Activated T-helper 9 cell treated with anti-CD3 and anti-CD28 coated beads, Interleukin-2, amount 50 U/mL, for 16 hours (primary cell): ENCODE measurements at regions not wholly inside any gene's neighbourhood (a gene's known extent, or its start where the extent isn't known, plus 50 kb on each side); places are given as distances from the start of the nearest gene placed in this dataset.

Experiments
- DNase-seq: peaks from one replicate; pipeline ENCODE4 v3.0.0-alpha.2; 2020; ENCODE audit warnings: low read depth

- DNase-seq = no peak
Observed at GRCh38 chr6:166050559-166050958, 117.1 kb downstream of the TBXT start.

- DNase-seq = no peak
Observed at GRCh38 chr6:166046982-166047381, 120.7 kb downstream of the TBXT start.

- no peak for DNase-seq
Observed at GRCh38 chr6:166046226-166046625, 121.4 kb downstream of the TBXT start.

- no peak for DNase-seq
Observed at GRCh38 chr6:166045860-166046200, 121.8 kb downstream of the TBXT start.

GRCh38 chr6:166045173-166045859 lies 122.3 kb downstream of the TBXT start:
- DNase-seq = no peak

GRCh38 chr6:166041277-166041676 lies 126.4 kb downstream of the TBXT start:
- DNase-seq = no peak

- no peak for DNase-seq
Observed at GRCh38 chr6:166040292-166040691, 127.4 kb downstream of the TBXT start.

GRCh38 chr6:166036316-166037095 lies 131.1 kb downstream of the TBXT start:
- no peak for DNase-seq

- no peak for DNase-seq
Observed at GRCh38 chr6:166032366-166033200, 135.1 kb downstream of the TBXT start.

GRCh38 chr6:166031275-166031674 lies 136.4 kb downstream of the TBXT start:
- DNase-seq = no peak

- DNase-seq = no peak
Observed at GRCh38 chr6:166029506-166029905, 138.1 kb downstream of the TBXT start.

- no peak for DNase-seq
Observed at GRCh38 chr6:166027761-166028160, 139.9 kb downstream of the TBXT start.

GRCh38 chr6:166026586-166027126 lies 141.0 kb downstream of the TBXT start:
- DNase-seq = no peak

- DNase-seq = no peak
Observed at GRCh38 chr6:166025149-166025898, 142.3 kb downstream of the TBXT start.

- no peak for DNase-seq
Observed at GRCh38 chr6:166024252-166024651, 143.4 kb downstream of the TBXT start.

GRCh38 chr6:166023273-166023989 lies 144.2 kb downstream of the TBXT start:
- no peak for DNase-seq

GRCh38 chr6:166021429-166021828 lies 146.2 kb downstream of the TBXT start:
- DNase-seq = no peak

- no peak for DNase-seq
Observed at GRCh38 chr6:166019214-166019613, 148.4 kb downstream of the TBXT start.

- DNase-seq = no peak
Observed at GRCh38 chr6:166017032-166017635, 150.5 kb downstream of the TBXT start.

- DNase-seq = no peak
Observed at GRCh38 chr6:166014966-166015365, 152.7 kb downstream of the TBXT start.
